Stomach smooth muscle (tissue), 2 donors: ENCODE measurements at regions not wholly inside any gene's neighbourhood (a gene's known extent, or its start where the extent isn't known, plus 50 kb on each side); places are given as distances from the start of the nearest gene placed in this dataset.

Experiments used
- H3K27ac ChIP-seq: one replicate; pipeline ENCODE4 v1.7.0; 2013; ENCODE audit warnings: mild to moderate bottlenecking, low read length, inconsistent platforms
- H3K27me3 ChIP-seq, 2 donors: one replicate each; pipeline ENCODE4 v1.7.0; 2013; ENCODE audit warnings: low read length in 2 of 2; ENCODE audit not compliant: insufficient read depth in 2 of 2, control insufficient read depth in 1 of 2
- H3K36me3 ChIP-seq, 2 donors: one replicate each; pipeline ENCODE4 v1.7.0; 2013; ENCODE audit warnings: low read length in 2 of 2; ENCODE audit not compliant: control insufficient read depth in 2 of 2, insufficient read depth in 2 of 2
- H3K4me1 ChIP-seq: one replicate; pipeline ENCODE4 v1.7.0; 2013; ENCODE audit warnings: low read length; ENCODE audit not compliant: control insufficient read depth, insufficient read depth
- H3K4me3 ChIP-seq, 2 donors: one replicate each; pipeline ENCODE4 v1.7.0; 2013; ENCODE audit warnings: low read length in 2 of 2
- H3K9ac ChIP-seq, 2 donors: one replicate each; pipeline ENCODE4 v1.7.0; 2013; ENCODE audit warnings: low read length in 2 of 2, mild to moderate bottlenecking in 1 of 2
- H3K9me3 ChIP-seq, 2 donors: one replicate each; pipeline ENCODE4 v1.7.0; 2013; ENCODE audit warnings: low read length in 2 of 2; ENCODE audit not compliant: control insufficient read depth in 2 of 2
- donor health status: healthy.
- donor health status: Pancreatic carcinoma.

GRCh38 chr2:221073326-221074049 is 498.6 kb downstream of the EPHA4 start:
- Histone ChIP-seq H3K9ac (no peak overlapping the region), H3K36me3 (no peaks in the 10 kb centered on the region), H3K27ac (no peak overlapping the region), H3K4me1 (no peaks in the 10 kb centered on the region), H3K27me3 (no peaks in the 10 kb centered on the region), H3K4me3 (no peak overlapping the region), H3K9me3 (peaks cover under 1 to 3% of the 10 kb centered on the region in 2 donors)

DNA sequence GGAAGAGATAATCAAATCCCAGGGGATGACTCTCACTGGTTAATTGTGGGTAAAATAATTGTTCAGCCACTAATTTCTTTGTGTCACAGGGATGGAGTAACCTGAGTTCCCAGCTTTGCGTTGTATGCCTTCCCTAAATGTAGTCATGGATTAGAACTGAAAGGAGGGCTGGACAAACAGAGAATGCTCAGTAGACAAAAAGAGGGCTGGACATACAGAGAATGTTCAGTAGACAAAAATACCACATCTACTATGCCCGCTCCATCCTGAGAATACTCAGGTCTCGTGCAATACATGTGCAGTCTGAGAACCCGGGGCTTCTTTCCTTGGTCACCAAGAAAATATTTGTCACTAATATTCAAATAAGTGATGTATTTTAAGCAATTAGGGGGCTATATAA is 497.9 kb downstream of the EPHA4 start:
- no peak overlapping the region for H3K27ac ChIP-seq
- no peak overlapping the region for H3K4me3 ChIP-seq
- H3K27me3 ChIP-seq: no peaks in the 10 kb centered on the region
- no peak overlapping the region for H3K9ac ChIP-seq
- H3K36me3 ChIP-seq: no peaks in the 10 kb centered on the region
- H3K4me1 ChIP-seq: no peaks in the 10 kb centered on the region
- peaks cover 3% of the 10 kb centered on the region in 2 donors for H3K9me3 ChIP-seq

- Histone ChIP-seq H3K9me3 (peaks cover 3% of the 10 kb centered on the region in 2 donors), H3K36me3 (no peaks in the 10 kb centered on the region), H3K4me3 (no peak overlapping the region), H3K4me1 (no peaks in the 10 kb centered on the region), H3K27ac (no peak overlapping the region), H3K27me3 (no peaks in the 10 kb centered on the region), H3K9ac (no peak overlapping the region)
These were observed 496.9 kb downstream of the EPHA4 start for GRCh38 chr2:221075203-221075602.

DNA sequence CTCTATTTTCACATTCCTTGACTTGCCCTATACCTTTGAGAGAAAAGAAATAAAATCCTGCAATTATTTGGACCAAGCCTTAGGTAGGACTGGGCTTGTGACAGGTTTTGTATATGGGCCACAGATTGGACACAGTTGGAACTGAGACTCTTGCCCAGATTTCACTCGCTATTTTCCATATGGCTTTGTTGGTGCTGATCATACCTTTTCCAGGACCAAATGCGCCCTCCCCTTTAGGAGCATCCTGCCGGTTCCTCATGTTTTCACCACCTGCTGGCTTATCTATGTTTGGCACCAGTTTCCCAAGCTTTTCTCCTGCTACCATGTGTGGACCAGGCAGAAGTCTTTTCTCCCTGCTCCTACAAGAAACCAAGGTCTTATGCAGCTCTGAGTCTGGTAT is 494.9 kb downstream of the EPHA4 start:
- no peak overlapping the region for H3K4me3 ChIP-seq
- no peak overlapping the region for H3K27ac ChIP-seq
- H3K9me3 ChIP-seq: peaks cover 3% of the 10 kb centered on the region in 2 donors
- no peaks in the 10 kb centered on the region for H3K36me3 ChIP-seq
- H3K27me3 ChIP-seq: no peaks in the 10 kb centered on the region
- H3K4me1 ChIP-seq: no peaks in the 10 kb centered on the region
- H3K9ac ChIP-seq: no peak overlapping the region

DNA sequence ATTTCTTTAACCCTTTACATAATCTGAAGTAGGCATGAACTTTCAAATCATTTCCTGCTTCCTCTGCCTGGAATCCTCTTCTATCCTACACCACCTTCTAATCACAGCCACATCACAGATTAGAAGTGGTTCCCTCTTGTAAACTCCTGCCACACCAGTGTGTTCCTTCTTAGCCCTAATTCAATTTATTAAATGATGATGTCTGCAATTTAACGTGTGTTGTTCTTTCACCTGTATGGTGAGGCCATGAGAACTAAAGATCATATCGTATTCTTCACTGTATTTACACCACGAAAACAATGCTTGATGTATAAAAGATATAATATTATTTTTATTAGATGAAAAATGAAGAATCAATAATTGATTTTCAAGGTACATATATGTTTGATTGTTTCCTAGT is 494.3 kb downstream of the EPHA4 start:
- Histone ChIP-seq H3K4me3 (no peak overlapping the region), H3K27me3 (no peaks in the 10 kb centered on the region), H3K9me3 (peaks cover 3% of the 10 kb centered on the region in 2 donors)

GRCh38 chr2:221085341-221085900 is 486.7 kb downstream of the EPHA4 start:
- Histone ChIP-seq H3K4me3 (no peak overlapping the region), H3K4me1 (no peaks in the 10 kb centered on the region), H3K27me3 (no peaks in the 10 kb centered on the region), H3K9ac (no peak overlapping the region), H3K9me3 (no peaks in the 10 kb centered on the region), H3K27ac (no peak overlapping the region), H3K36me3 (no peaks in the 10 kb centered on the region)

More for the DNA sequence above, 494.3 kb downstream of the EPHA4 start:
- H3K4me1 ChIP-seq: no peaks in the 10 kb centered on the region
- H3K36me3 ChIP-seq: no peaks in the 10 kb centered on the region
- no peak overlapping the region for H3K27ac ChIP-seq
- H3K9ac ChIP-seq: no peak overlapping the region

DNA sequence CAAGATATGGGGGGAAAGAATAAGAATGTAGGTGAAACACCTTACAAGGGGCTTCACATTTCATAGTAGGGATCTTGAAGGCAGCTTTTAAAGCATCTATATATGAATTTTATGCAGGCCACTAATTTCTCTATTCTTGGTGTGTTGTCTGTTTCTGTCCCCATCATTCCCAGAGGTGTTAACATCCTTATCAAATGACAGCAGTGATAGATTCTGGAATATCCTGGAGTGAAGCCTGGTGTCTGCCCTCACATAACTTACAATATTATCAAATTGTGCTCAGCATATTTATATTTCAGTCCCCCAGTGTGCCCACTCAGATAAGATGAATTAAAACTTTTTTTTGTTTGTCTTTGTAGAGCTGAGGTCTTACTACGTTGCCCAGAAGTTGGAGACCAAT is 486.2 kb downstream of the EPHA4 start:
- no peaks in the 10 kb centered on the region for H3K9me3 ChIP-seq
- H3K4me1 ChIP-seq: no peaks in the 10 kb centered on the region
- no peak overlapping the region for H3K4me3 ChIP-seq
- H3K9ac ChIP-seq: no peak overlapping the region
- no peaks in the 10 kb centered on the region for H3K36me3 ChIP-seq
- H3K27ac ChIP-seq: no peak overlapping the region
- H3K27me3 ChIP-seq: no peaks in the 10 kb centered on the region

DNA sequence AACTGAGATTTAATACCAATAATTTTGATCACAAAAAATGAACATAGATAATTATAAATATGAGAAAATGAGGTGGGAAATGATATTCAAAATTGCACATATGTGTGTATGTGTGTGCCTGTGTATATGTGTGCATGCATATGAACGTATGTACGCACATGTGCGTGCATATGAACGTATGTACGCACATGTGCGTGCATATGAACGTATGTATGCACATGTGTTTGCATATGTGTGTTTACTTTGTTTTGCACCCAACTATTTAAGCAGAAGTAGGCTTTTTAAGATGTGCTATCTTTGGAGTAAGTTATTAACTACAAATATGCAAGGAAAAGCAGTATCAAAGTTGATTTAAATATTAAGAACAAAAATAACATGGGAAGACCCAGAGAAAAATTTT is 484.3 kb downstream of the EPHA4 start:
- Histone ChIP-seq H3K4me1 (no peaks in the 10 kb centered on the region), H3K9me3 (no peaks in the 10 kb centered on the region), H3K27me3 (no peaks in the 10 kb centered on the region), H3K4me3 (no peak overlapping the region), H3K9ac (no peak overlapping the region), H3K27ac (no peak overlapping the region), H3K36me3 (no peaks in the 10 kb centered on the region)

DNA sequence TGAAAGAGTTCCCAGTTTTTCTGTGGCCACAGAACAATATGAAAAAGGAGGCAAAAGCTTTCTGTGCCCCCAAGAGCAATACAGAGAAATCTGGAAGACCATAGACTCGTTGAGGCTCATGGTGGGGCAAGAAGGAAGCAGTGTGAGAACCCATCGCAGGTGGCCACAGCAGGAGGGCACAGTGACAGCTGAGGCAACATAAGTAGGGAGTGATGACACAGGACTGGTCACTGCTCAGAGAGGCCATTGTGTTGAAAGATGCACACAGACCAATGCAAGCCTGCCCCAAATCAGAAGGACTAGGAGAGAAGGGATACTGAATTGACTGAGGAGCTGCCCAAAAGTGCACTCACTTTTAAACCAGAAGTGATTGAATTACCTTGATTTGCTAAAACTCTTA is 483.6 kb downstream of the EPHA4 start:
- H3K4me1 ChIP-seq: no peaks in the 10 kb centered on the region
- no peaks in the 10 kb centered on the region for H3K27me3 ChIP-seq
- H3K4me3 ChIP-seq: no peak overlapping the region
- no peak overlapping the region for H3K27ac ChIP-seq
- H3K36me3 ChIP-seq: no peaks in the 10 kb centered on the region
- H3K9me3 ChIP-seq: no peaks in the 10 kb centered on the region
- H3K9ac ChIP-seq: no peak overlapping the region

- Histone ChIP-seq H3K36me3 (no peaks in the 10 kb centered on the region), H3K27ac (no peak overlapping the region), H3K4me1 (no peaks in the 10 kb centered on the region), H3K4me3 (no peak overlapping the region), H3K9me3 (no peaks in the 10 kb centered on the region), H3K27me3 (no peaks in the 10 kb centered on the region), H3K9ac (no peak overlapping the region)
These were observed 476.7 kb downstream of the EPHA4 start for GRCh38 chr2:221095356-221095755.
